Body of pancreas (tissue), 4 donors: ENCODE measurements at regions not wholly inside any gene's neighbourhood (a gene's known extent, or its start where the extent isn't known, plus 50 kb on each side); places are given as distances from the start of the nearest gene placed in this dataset.

Experiments
- CTCF ChIP-seq, 7 experiments: fragments of 450-650 bp in 4 of 7; fragments of 200-600 bp in 3 of 7; sonication (generic) in 3 of 7; IDR thresholded peaks; one replicate each; pipeline ENCODE4 v1.5.1; 2016 to 2019; ENCODE audit warnings: antibody characterized with exemption in 7 of 7
- POLR2A ChIP-seq, 3 donors: fragments of 450-650 bp; IDR thresholded peaks; one replicate each; pipeline ENCODE4 v1.6.1; 2016; ENCODE audit warnings: antibody characterized with exemption in 3 of 3, mild to moderate bottlenecking in 2 of 3

- TF ChIP-seq CTCF (IDR thresholded peaks at IDR 0.05), result no peak
- TF ChIP-seq POLR2A (IDR thresholded peaks at IDR 0.05), result no peak
These were observed 222.4 kb upstream of the COL3A1 start for GRCh38 chr2:188751816-188752215.
